ENCODE measurements at regions not wholly inside any gene's neighbourhood (a gene's known extent, or its start where the extent isn't known, plus 50 kb on each side); places are given as distances from the start of the nearest gene placed in this dataset.

DNA sequence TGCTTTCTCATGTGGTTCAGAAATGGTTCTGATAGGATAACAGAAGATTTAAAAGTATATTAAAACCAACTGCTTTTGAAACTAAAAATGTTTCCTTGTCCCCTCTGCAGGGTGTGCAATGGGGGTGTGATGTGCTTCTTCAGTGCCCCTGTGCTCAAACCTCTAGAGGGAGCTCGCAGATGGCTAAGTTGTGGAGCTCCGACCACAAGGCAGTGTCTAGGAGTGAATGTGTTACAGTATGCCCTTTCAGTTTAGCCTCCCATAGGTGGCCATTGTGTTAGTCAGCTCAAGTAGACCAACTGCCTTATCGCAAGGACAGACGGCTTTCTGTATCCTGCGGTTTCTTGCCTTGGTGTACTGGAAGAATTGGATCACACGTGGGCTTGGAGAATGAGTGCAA lies 130.5 kb downstream of the TENT5D start:
- H2AFZ ChIP-seq (ENCODE audit: low read depth, low read length) = no peak overlapping the region
- H3K4me2 ChIP-seq (ENCODE audit: low read length) = no peak overlapping the region
- no peaks in the 10 kb centered on the region for H3F3A ChIP-seq (ENCODE audit: insufficient read depth, low read length, poor library complexity, severe bottlenecking)
- H4K20me1 ChIP-seq (ENCODE audit: insufficient read depth) = no peaks in the 10 kb centered on the region
- no peaks in the 10 kb centered on the region for H3K36me3 ChIP-seq (ENCODE audit: insufficient read depth, low read length)
- H3K27me3 ChIP-seq (ENCODE audit: insufficient read depth, low read depth, low read length) = no peaks in the 10 kb centered on the region
- H3K4me3 ChIP-seq (ENCODE audit: low read length) = no peak overlapping the region
- TF ChIP-seq SMC3 (conservative IDR thresholded peaks at IDR 0.05; ENCODE audit: poor library complexity) = no peak
- no peak for TF ChIP-seq MXI1 (conservative IDR thresholded peaks at IDR 0.05; ENCODE audit: poor library complexity, severe bottlenecking)
- no peak for TF ChIP-seq CTCF (IDR thresholded peaks at IDR 0.05; ENCODE audit: poor library complexity, severe bottlenecking)
- no peak for TF ChIP-seq POLR2AphosphoS5 (IDR thresholded peaks at IDR 0.05)
- TF ChIP-seq RAD21 (conservative IDR thresholded peaks at IDR 0.05) = no peak
- TF ChIP-seq EP300 (conservative IDR thresholded peaks at IDR 0.05; ENCODE audit: poor library complexity, severe bottlenecking) = no peak
- TF ChIP-seq EZH2 (IDR thresholded peaks at IDR 0.05; ENCODE audit: borderline replicate concordance, insufficient read depth, low read length, poor library complexity, severe bottlenecking) = no peak
- no peak for TF ChIP-seq REST (IDR thresholded peaks at IDR 0.05; ENCODE audit: borderline replicate concordance)
- no peak for TF ChIP-seq TAF1 (IDR thresholded peaks at IDR 0.05; ENCODE audit: low read depth)
- no peak overlapping the region for H3K9ac ChIP-seq (ENCODE audit: low read length)
- no peaks in the 10 kb centered on the region for H3K9me2 ChIP-seq (ENCODE audit: insufficient read depth, low read length)
- H3K9me3 ChIP-seq (ENCODE audit: low read length) = no peaks in the 10 kb centered on the region
- no peaks in the 10 kb centered on the region for H3K79me2 ChIP-seq (replicated peaks; ENCODE audit: insufficient read depth, low read length)
- H3K27ac ChIP-seq (ENCODE audit: low read length) = no peak overlapping the region

DNA sequence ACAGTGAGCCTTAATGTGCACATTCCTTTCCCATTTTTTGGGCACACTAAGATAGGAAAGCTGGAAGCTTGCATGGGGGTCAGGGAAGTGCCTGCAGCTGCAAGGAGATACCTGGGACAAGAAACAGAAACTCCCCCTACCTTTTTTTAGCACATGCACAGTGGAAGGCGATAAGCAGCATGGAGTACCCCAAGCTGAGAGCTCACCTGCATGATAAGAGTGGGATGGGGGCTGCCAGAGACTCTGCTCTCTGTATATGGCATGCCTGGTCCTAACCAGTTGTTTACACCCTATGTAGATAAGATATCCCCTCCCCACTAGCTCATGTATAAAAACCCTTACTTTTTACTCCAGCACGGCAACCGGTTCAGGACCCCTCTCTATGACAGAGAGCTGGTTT lies 135.9 kb downstream of the TENT5D start:
- no peaks in the 10 kb centered on the region for H3K36me3 ChIP-seq (ENCODE audit: insufficient read depth, low read length)

More for the DNA sequence above, 135.9 kb downstream of the TENT5D start:
- Histone ChIP-seq H3K4me2 (ENCODE audit: low read length) (no peak overlapping the region), H3K9me2 (ENCODE audit: insufficient read depth, low read length) (no peaks in the 10 kb centered on the region), H3K27ac (ENCODE audit: low read length) (no peak overlapping the region), H3F3A (ENCODE audit: insufficient read depth, low read length, poor library complexity, severe bottlenecking) (no peaks in the 10 kb centered on the region), H4K20me1 (ENCODE audit: insufficient read depth) (no peaks in the 10 kb centered on the region), H2AFZ (ENCODE audit: low read depth, low read length) (no peak overlapping the region), H3K79me2 (replicated peaks; ENCODE audit: insufficient read depth, low read length) (no peaks in the 10 kb centered on the region), H3K4me3 (ENCODE audit: low read length) (no peak overlapping the region), H3K9ac (ENCODE audit: low read length) (no peak overlapping the region), H3K9me3 (ENCODE audit: low read length) (no peaks in the 10 kb centered on the region), H3K27me3 (ENCODE audit: insufficient read depth, low read depth, low read length) (no peaks in the 10 kb centered on the region)
- TF ChIP-seq MXI1 (conservative IDR thresholded peaks at IDR 0.05; ENCODE audit: poor library complexity, severe bottlenecking) (no peak), TAF1 (IDR thresholded peaks at IDR 0.05; ENCODE audit: low read depth) (no peak), CTCF (IDR thresholded peaks at IDR 0.05; ENCODE audit: poor library complexity, severe bottlenecking) (no peak), EZH2 (IDR thresholded peaks at IDR 0.05; ENCODE audit: borderline replicate concordance, insufficient read depth, low read length, poor library complexity, severe bottlenecking) (no peak), POLR2AphosphoS5 (IDR thresholded peaks at IDR 0.05) (no peak)
